GM23338 (cell line): ENCODE measurements at regions not wholly inside any gene's neighbourhood (a gene's known extent, or its start where the extent isn't known, plus 50 kb on each side); places are given as distances from the start of the nearest gene placed in this dataset.

Experiments used
- ATAC-seq: fragments of 200-7000 bp; cut with Tn5 transposase; 3 replicates; pipeline ENCODE4 v1.9.1; 2020
- DNase-seq: peaks from one replicate; pipeline ENCODE4 v3.0.0-alpha.2; 2015; ENCODE audit warnings: low spot score
- H2AFZ ChIP-seq: fragments of 200-600 bp; sonication (generic); 2 replicates; pipeline ENCODE4 v1.8.0; 2016; ENCODE audit warnings: antibody characterized with exemption, mild to moderate bottlenecking, moderate library complexity
- H3F3A ChIP-seq: fragments of 200-600 bp; sonication (generic); replicated peaks from 2 replicates; pipeline ENCODE4 v1.8.0; 2017; ENCODE audit warnings: antibody characterized with exemption, mixed run types, low read depth
- H3K27ac ChIP-seq: fragments of 200-600 bp; sonication (generic); 2 replicates; pipeline ENCODE4 v1.6.1; 2016; ENCODE audit warnings: low read depth
- H3K27me3 ChIP-seq: fragments of 200-600 bp; sonication (generic); 2 replicates; pipeline ENCODE4 v1.8.0; 2016; ENCODE audit warnings: mild to moderate bottlenecking, mixed run types, moderate library complexity; ENCODE audit not compliant: insufficient read depth
- H3K36me3 ChIP-seq: fragments of 200-600 bp; sonication (generic); 2 replicates; pipeline ENCODE4 v1.8.0; 2016; ENCODE audit warnings: mild to moderate bottlenecking; ENCODE audit not compliant: insufficient read depth
- H3K4me1 ChIP-seq: fragments of 200-600 bp; sonication (generic); 2 replicates; pipeline ENCODE4 v1.8.0; 2016; ENCODE audit warnings: mild to moderate bottlenecking, moderate library complexity; ENCODE audit not compliant: insufficient read depth
- H3K4me2 ChIP-seq: fragments of 200-600 bp; sonication (generic); 2 replicates; pipeline ENCODE4 v1.7.1; 2017; ENCODE audit warnings: mixed run types
- H3K4me3 ChIP-seq: fragments of 200-600 bp; sonication (generic); 2 replicates; pipeline ENCODE4 v1.6.1; 2016; ENCODE audit warnings: mixed run types
- H3K79me2 ChIP-seq: fragments of 200-600 bp; sonication (generic); replicated peaks from 2 replicates; pipeline ENCODE4 v1.8.0; 2017; ENCODE audit warnings: mild to moderate bottlenecking; ENCODE audit not compliant: insufficient read depth
- H3K9me2 ChIP-seq: fragments of 200-600 bp; sonication (generic); 2 replicates; pipeline ENCODE4 v1.8.0; 2017; ENCODE audit not compliant: insufficient read depth
- H4K20me1 ChIP-seq: fragments of 200-600 bp; sonication (generic); replicated peaks from 2 replicates; pipeline ENCODE4 v1.8.0; 2017; ENCODE audit warnings: mild to moderate bottlenecking; ENCODE audit not compliant: insufficient read depth
- H3K27ac Mint-ChIP-seq: 2 replicates; pipeline ENCODE4 v1.8.0; 2020; ENCODE audit warnings: inconsistent platforms, mild to moderate bottlenecking, moderate library complexity, mixed read lengths
- H3K27me3 Mint-ChIP-seq: 3 replicates; pipeline ENCODE4 v1.8.0; 2022; ENCODE audit warnings: low read depth, mild to moderate bottlenecking, moderate library complexity, mixed read lengths, inconsistent platforms; ENCODE audit not compliant: insufficient read depth, poor library complexity
- H3K36me3 Mint-ChIP-seq: 3 replicates; pipeline ENCODE4 v1.8.0; 2021; ENCODE audit warnings: low read depth, mild to moderate bottlenecking, inconsistent platforms, moderate library complexity, mixed read lengths
- H3K4me1 Mint-ChIP-seq: 3 replicates; pipeline ENCODE4 v1.8.0; 2020; ENCODE audit warnings: mild to moderate bottlenecking, inconsistent platforms, mixed read lengths
- H3K4me3 Mint-ChIP-seq: 3 replicates; pipeline ENCODE4 v1.8.0; 2021; ENCODE audit warnings: moderate library complexity, mild to moderate bottlenecking, inconsistent platforms, mixed read lengths
- H3K9me3 Mint-ChIP-seq: 3 replicates; pipeline ENCODE4 v1.8.0; 2020; ENCODE audit warnings: moderate library complexity, mild to moderate bottlenecking, inconsistent platforms, mixed read lengths
- CREB1 ChIP-seq: fragments of 250-450 bp; sonication (Bioruptor Pico); IDR thresholded peaks from 2 replicates; pipeline ENCODE4 v1.5.0; 2020; ENCODE audit warnings: low read depth, mild to moderate bottlenecking, moderate library complexity
- CTCF ChIP-seq, 2 experiments: fragments of 200-600 bp in 1 of 2; sonication (generic) in 1 of 2; conservative IDR thresholded peaks; 2 replicates each; pipeline versions ENCODE4 v1.5.1 to v1.6.1; 2016 to 2017; ENCODE audit warnings: antibody characterized with exemption in 2 of 2, low read depth in 2 of 2, mild to moderate bottlenecking in 2 of 2, moderate library complexity in 1 of 2
- ETS1 ChIP-seq: IDR thresholded peaks from 2 replicates; pipeline ENCODE4 v1.6.1; 2016; ENCODE audit warnings: antibody characterized with exemption
- EZH2 ChIP-seq: fragments of 200-600 bp; sonication (generic); IDR thresholded peaks from one replicate; pipeline ENCODE4 v1.8.0; 2017; ENCODE audit warnings: antibody characterized with exemption, mild to moderate bottlenecking, low read depth; ENCODE audit not compliant: unreplicated experiment
- EZH2phosphoT487 ChIP-seq: fragments of 200-600 bp; sonication (generic); IDR thresholded peaks from one replicate; pipeline ENCODE4 v1.8.1; 2018; ENCODE audit warnings: antibody characterized with exemption; ENCODE audit not compliant: unreplicated experiment
- JUNB ChIP-seq: IDR thresholded peaks from one replicate; pipeline ENCODE4 v1.6.1; 2016; ENCODE audit warnings: antibody characterized with exemption; ENCODE audit not compliant: unreplicated experiment
- NANOG ChIP-seq: IDR thresholded peaks from 2 replicates; pipeline ENCODE4 v1.6.1; 2016; ENCODE audit warnings: antibody characterized with exemption, borderline replicate concordance
- POLR2AphosphoS5 ChIP-seq: IDR thresholded peaks from 2 replicates; pipeline ENCODE4 v1.6.1; 2016; ENCODE audit warnings: antibody characterized with exemption, low read depth
- STAT1 ChIP-seq: IDR thresholded peaks from one replicate; pipeline ENCODE4 v1.6.1; 2016; ENCODE audit warnings: antibody characterized with exemption; ENCODE audit not compliant: unreplicated experiment
- ZNF114 ChIP-seq: fragments of 250-450 bp; sonication (Bioruptor Pico); IDR thresholded peaks from 2 replicates; pipeline ENCODE4 v1.5.0; 2020; ENCODE audit warnings: mild to moderate bottlenecking, moderate library complexity
- ZNF331 ChIP-seq: fragments of 250-450 bp; sonication (Bioruptor Pico); IDR thresholded peaks from 2 replicates; pipeline ENCODE4 v1.5.0; 2020; ENCODE audit warnings: low read depth, mild to moderate bottlenecking, moderate library complexity
- TF ChIP-seq, protein P1 (sequence below): fragments of 250-450 bp; sonication (Bioruptor Pico); IDR thresholded peaks from 2 replicates; pipeline ENCODE4 v1.5.0; 2020; ENCODE audit warnings: mild to moderate bottlenecking, moderate library complexity
- TF ChIP-seq, protein P2 (sequence below): IDR thresholded peaks from one replicate; pipeline ENCODE4 v1.6.1; 2018; ENCODE audit warnings: antibody characterized with exemption; ENCODE audit not compliant: unreplicated experiment

DNA sequence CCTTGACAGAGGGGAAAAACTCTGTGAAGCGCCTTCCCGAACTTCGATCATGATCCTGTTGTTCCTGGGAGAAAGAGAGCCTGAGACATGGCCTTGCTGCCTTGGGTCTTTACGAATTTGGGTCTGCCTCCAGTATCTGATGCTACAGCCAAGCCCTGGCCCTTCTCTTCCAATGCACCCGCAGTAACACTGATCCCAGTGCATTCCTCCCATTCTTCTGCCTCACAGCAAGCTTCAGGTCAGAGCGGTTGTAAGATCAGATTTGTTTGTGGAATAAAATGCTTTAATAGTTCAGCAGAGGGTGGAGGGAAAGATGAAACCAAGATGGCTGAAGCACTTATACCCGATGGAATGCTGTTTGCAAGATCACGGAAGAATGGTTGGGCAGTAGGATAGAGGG, 196.7 kb upstream of the SIX2 start:
- no peaks in the 10 kb centered on the region for H3K4me1 ChIP-seq
- TF ChIP-seq STAT1 = no peak
- TF ChIP-seq ZNF114 (CRISPR knock-in tag) = no peak
- TF ChIP-seq POLR2AphosphoS5 = no peak
- TF ChIP-seq CTCF (conservative IDR thresholded peaks at IDR 0.05; ENCODE audit: low read depth in 2 of 2) = no peak
- no peak for TF ChIP-seq NANOG
- no peak for TF ChIP-seq JUNB
- TF ChIP-seq ZNF331 (CRISPR knock-in tag) = no peak
- TF ChIP-seq EZH2phosphoT487 = no peak
- no peak for TF ChIP-seq ETS1
- no peak for TF ChIP-seq CREB1
- TF ChIP-seq, protein P1, sequence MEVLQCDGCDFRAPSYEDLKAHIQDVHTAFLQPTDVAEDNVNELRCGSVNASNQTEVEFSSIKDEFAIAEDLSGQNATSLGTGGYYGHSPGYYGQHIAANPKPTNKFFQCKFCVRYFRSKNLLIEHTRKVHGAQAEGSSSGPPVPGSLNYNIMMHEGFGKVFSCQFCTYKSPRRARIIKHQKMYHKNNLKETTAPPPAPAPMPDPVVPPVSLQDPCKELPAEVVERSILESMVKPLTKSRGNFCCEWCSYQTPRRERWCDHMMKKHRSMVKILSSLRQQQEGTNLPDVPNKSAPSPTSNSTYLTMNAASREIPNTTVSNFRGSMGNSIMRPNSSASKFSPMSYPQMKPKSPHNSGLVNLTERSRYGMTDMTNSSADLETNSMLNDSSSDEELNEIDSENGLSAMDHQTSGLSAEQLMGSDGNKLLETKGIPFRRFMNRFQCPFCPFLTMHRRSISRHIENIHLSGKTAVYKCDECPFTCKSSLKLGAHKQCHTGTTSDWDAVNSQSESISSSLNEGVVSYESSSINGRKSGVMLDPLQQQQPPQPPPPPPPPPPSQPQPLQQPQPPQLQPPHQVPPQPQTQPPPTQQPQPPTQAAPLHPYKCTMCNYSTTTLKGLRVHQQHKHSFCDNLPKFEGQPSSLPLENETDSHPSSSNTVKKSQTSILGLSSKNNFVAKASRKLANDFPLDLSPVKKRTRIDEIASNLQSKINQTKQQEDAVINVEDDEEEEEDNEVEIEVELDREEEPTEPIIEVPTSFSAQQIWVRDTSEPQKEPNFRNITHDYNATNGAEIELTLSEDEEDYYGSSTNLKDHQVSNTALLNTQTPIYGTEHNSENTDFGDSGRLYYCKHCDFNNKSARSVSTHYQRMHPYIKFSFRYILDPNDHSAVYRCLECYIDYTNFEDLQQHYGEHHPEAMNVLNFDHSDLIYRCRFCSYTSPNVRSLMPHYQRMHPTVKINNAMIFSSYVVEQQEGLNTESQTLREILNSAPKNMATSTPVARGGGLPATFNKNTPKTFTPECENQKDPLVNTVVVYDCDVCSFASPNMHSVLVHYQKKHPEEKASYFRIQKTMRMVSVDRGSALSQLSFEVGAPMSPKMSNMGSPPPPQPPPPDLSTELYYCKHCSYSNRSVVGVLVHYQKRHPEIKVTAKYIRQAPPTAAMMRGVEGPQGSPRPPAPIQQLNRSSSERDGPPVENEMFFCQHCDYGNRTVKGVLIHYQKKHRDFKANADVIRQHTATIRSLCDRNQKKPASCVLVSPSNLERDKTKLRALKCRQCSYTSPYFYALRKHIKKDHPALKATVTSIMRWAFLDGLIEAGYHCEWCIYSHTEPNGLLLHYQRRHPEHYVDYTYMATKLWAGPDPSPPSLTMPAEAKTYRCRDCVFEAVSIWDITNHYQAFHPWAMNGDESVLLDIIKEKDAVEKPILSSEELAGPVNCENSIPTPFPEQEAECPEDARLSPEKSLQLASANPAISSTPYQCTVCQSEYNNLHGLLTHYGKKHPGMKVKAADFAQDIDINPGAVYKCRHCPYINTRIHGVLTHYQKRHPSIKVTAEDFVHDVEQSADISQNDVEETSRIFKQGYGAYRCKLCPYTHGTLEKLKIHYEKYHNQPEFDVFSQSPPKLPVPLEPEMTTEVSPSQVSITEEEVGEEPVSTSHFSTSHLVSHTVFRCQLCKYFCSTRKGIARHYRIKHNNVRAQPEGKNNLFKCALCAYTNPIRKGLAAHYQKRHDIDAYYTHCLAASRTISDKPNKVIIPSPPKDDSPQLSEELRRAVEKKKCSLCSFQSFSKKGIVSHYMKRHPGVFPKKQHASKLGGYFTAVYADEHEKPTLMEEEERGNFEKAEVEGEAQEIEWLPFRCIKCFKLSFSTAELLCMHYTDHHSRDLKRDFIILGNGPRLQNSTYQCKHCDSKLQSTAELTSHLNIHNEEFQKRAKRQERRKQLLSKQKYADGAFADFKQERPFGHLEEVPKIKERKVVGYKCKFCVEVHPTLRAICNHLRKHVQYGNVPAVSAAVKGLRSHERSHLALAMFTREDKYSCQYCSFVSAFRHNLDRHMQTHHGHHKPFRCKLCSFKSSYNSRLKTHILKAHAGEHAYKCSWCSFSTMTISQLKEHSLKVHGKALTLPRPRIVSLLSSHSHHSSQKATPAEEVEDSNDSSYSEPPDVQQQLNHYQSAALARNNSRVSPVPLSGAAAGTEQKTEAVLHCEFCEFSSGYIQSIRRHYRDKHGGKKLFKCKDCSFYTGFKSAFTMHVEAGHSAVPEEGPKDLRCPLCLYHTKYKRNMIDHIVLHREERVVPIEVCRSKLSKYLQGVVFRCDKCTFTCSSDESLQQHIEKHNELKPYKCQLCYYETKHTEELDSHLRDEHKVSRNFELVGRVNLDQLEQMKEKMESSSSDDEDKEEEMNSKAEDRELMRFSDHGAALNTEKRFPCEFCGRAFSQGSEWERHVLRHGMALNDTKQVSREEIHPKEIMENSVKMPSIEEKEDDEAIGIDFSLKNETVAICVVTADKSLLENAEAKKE (CRISPR knock-in tag) = no peak
- TF ChIP-seq EZH2 = no peak
- TF ChIP-seq, protein P2, sequence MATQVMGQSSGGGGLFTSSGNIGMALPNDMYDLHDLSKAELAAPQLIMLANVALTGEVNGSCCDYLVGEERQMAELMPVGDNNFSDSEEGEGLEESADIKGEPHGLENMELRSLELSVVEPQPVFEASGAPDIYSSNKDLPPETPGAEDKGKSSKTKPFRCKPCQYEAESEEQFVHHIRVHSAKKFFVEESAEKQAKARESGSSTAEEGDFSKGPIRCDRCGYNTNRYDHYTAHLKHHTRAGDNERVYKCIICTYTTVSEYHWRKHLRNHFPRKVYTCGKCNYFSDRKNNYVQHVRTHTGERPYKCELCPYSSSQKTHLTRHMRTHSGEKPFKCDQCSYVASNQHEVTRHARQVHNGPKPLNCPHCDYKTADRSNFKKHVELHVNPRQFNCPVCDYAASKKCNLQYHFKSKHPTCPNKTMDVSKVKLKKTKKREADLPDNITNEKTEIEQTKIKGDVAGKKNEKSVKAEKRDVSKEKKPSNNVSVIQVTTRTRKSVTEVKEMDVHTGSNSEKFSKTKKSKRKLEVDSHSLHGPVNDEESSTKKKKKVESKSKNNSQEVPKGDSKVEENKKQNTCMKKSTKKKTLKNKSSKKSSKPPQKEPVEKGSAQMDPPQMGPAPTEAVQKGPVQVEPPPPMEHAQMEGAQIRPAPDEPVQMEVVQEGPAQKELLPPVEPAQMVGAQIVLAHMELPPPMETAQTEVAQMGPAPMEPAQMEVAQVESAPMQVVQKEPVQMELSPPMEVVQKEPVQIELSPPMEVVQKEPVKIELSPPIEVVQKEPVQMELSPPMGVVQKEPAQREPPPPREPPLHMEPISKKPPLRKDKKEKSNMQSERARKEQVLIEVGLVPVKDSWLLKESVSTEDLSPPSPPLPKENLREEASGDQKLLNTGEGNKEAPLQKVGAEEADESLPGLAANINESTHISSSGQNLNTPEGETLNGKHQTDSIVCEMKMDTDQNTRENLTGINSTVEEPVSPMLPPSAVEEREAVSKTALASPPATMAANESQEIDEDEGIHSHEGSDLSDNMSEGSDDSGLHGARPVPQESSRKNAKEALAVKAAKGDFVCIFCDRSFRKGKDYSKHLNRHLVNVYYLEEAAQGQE = no peak
- no peak overlapping the region for H3K27ac Mint-ChIP-seq
- no peaks in the 10 kb centered on the region for H3F3A ChIP-seq
- H3K36me3 ChIP-seq = no peaks in the 10 kb centered on the region
- H3K27me3 Mint-ChIP-seq = peaks cover 2% of the 10 kb centered on the region
- no peaks in the 10 kb centered on the region for H3K27me3 ChIP-seq
- H3K27ac ChIP-seq = no peak overlapping the region
- no peaks in the 10 kb centered on the region; the same call in 2 of the 3 replicates for H3K4me1 Mint-ChIP-seq
- no peaks in the 10 kb centered on the region for H3K79me2 ChIP-seq
- H3K9me3 Mint-ChIP-seq = no peaks in the 10 kb centered on the region; the same call in 2 of the 3 replicates
- no peak for ATAC-seq
- H3K4me3 ChIP-seq = no peak overlapping the region
- H3K9me2 ChIP-seq = 0 out of 2 replicates have a peak, but pooled peaks cover 5% of the 10 kb centered on the region
- no peak overlapping the region; the same call in 1 of the 2 replicates for H2AFZ ChIP-seq
- H3K4me3 Mint-ChIP-seq = no peak overlapping the region
- H3K36me3 Mint-ChIP-seq = no peaks in the 10 kb centered on the region
- DNase-seq = no peak
- no peak overlapping the region for H3K4me2 ChIP-seq
- H4K20me1 ChIP-seq = no peaks in the 10 kb centered on the region
